Keratinocyte (primary cell): ENCODE measurements at regions not wholly inside any gene's neighbourhood (a gene's known extent, or its start where the extent isn't known, plus 50 kb on each side); places are given as distances from the start of the nearest gene placed in this dataset.

ENCODE experiments used
- DNase-seq: peaks from one replicate; pipeline ENCODE4 v3.0.0-alpha.2; 2011; ENCODE audit warnings: low read depth, missing footprints, low spot score
- FAIRE-seq: peaks from 2 replicates; lab custom pipeline; 2011; peaks lifted over from hg19 to GRCh38; lab: Jason Lieb, UNC
- H2AFZ ChIP-seq: 2 replicates; pipeline ENCODE4 v1.6.0; 2012; ENCODE audit warnings: low read length, control low read depth, inconsistent platforms; ENCODE audit not compliant: control insufficient read depth
- H3K27ac ChIP-seq: 2 replicates; pipeline ENCODE4 v1.5.1; 2011; ENCODE audit warnings: low read length; ENCODE audit not compliant: control insufficient read depth, insufficient read depth
- H3K27me3 ChIP-seq: 3 replicates; pipeline ENCODE4 v1.6.0; 2011; ENCODE audit warnings: low read length; ENCODE audit not compliant: control insufficient read depth, insufficient read depth; ENCODE audit errors: extremely low read depth
- H3K36me3 ChIP-seq, 2 experiments: 2 replicates in 1 of 2; 3 replicates in 1 of 2; pipeline ENCODE4 v1.5.1; 2011; ENCODE audit warnings: low read length in 2 of 2, mild to moderate bottlenecking in 1 of 2; ENCODE audit not compliant: control insufficient read depth in 2 of 2, insufficient read depth in 2 of 2; ENCODE audit errors: extremely low read depth in 1 of 2
- H3K4me1 ChIP-seq: 3 replicates; pipeline ENCODE4 v1.5.1; 2011; ENCODE audit warnings: low read length; ENCODE audit not compliant: control insufficient read depth, insufficient read depth; ENCODE audit errors: extremely low read depth
- H3K4me2 ChIP-seq: 3 replicates; pipeline ENCODE4 v1.6.0; 2011; ENCODE audit warnings: low read depth, low read length; ENCODE audit not compliant: control insufficient read depth, insufficient read depth; ENCODE audit errors: extremely low read depth
- H3K4me3 ChIP-seq, 3 experiments: fragments of 200-600 bp in 1 of 3; sonication (generic) in 1 of 3; 2 replicates in 2 of 3; 3 replicates in 1 of 3; pipeline ENCODE4 v1.5.1; 2011 to 2016; ENCODE audit warnings: low read length in 3 of 3, mild to moderate bottlenecking in 3 of 3, control low read depth in 2 of 3, inconsistent platforms in 1 of 3, low read depth in 1 of 3, mixed read lengths in 1 of 3, mixed run types in 1 of 3, moderate library complexity in 1 of 3; ENCODE audit not compliant: control insufficient read depth in 2 of 3, insufficient read depth in 2 of 3; ENCODE audit errors: extremely low read depth in 1 of 3
- H3K79me2 ChIP-seq: 2 replicates; pipeline ENCODE4 v1.6.0; 2012; ENCODE audit warnings: low read length; ENCODE audit not compliant: control insufficient read depth, insufficient read depth
- H3K9ac ChIP-seq: 3 replicates; pipeline ENCODE4 v1.6.0; 2011; ENCODE audit warnings: low read length; ENCODE audit not compliant: control insufficient read depth, insufficient read depth; ENCODE audit errors: extremely low read depth
- H3K9me1 ChIP-seq: 3 replicates; pipeline ENCODE4 v1.6.0; 2011; ENCODE audit warnings: low read length; ENCODE audit not compliant: control insufficient read depth, insufficient read depth; ENCODE audit errors: extremely low read depth
- H3K9me3 ChIP-seq: 2 replicates; pipeline ENCODE4 v1.5.1; 2012; ENCODE audit warnings: low read depth, low read length; ENCODE audit not compliant: control insufficient read depth
- H4K20me1 ChIP-seq: 3 replicates; pipeline ENCODE4 v1.6.0; 2011; ENCODE audit warnings: low read length; ENCODE audit not compliant: control insufficient read depth, insufficient read depth; ENCODE audit errors: extremely low read depth
- EZH2 ChIP-seq: IDR thresholded peaks from one replicate; pipeline ENCODE4 v1.6.1; 2012; ENCODE audit warnings: inconsistent platforms, mild to moderate bottlenecking, low read length, moderate library complexity
- dilution Hi-C: fragments of 300-500 bp; cut with MboI; formaldehyde crosslinking; loops from one replicate; pipeline ENCODE4 v1.7.0; 2020; ENCODE audit warnings: low sequenced_read_pairs; ENCODE audit not compliant: extremely low pct_ligation_motif_present
- TF ChIP-seq, protein P1 (sequence below), 3 experiments: IDR thresholded peaks in 1 of 3; conservative IDR thresholded peaks in 1 of 3; optimal IDR thresholded peaks in 1 of 3; 2 replicates in 2 of 3; 3 replicates in 1 of 3; pipeline versions ENCODE3 to v1.5.1; 2011; ENCODE audit warnings: low read length in 3 of 3, mild to moderate bottlenecking in 3 of 3, moderate library complexity in 2 of 3, control low read depth in 1 of 3, inconsistent platforms in 1 of 3; ENCODE audit not compliant: insufficient read depth in 2 of 3; ENCODE audit errors: extremely low read depth in 1 of 3

DNA sequence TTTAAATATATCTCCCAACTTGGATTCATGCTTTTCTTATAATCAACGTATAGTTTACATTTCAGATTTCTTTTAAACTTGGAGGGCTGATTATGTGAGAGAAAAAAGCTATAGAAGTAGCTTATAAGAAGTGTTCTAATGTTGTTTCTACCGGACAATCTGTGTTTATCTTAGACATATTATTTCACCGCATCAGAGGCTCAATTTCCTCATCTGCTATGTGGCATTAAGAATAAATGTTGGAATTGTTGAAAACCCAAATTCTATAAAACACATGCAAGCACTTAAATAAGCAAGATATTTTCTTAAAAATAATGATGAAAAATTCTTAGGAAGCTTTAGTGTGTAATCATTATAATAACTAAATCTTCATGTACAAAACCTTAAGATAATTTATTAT lies 407.9 kb downstream of the HRH4 start:
- no peak overlapping the region for H3K4me3 ChIP-seq
- H4K20me1 ChIP-seq = no peaks in the 10 kb centered on the region
- no peak overlapping the region for H3K4me2 ChIP-seq
- no peaks in the 10 kb centered on the region for H3K27me3 ChIP-seq
- H3K9ac ChIP-seq = no peak overlapping the region
- no peaks in the 10 kb centered on the region for H3K4me1 ChIP-seq
- H2AFZ ChIP-seq = no peak overlapping the region
- TF ChIP-seq EZH2 = no peak
- TF ChIP-seq, protein P1, sequence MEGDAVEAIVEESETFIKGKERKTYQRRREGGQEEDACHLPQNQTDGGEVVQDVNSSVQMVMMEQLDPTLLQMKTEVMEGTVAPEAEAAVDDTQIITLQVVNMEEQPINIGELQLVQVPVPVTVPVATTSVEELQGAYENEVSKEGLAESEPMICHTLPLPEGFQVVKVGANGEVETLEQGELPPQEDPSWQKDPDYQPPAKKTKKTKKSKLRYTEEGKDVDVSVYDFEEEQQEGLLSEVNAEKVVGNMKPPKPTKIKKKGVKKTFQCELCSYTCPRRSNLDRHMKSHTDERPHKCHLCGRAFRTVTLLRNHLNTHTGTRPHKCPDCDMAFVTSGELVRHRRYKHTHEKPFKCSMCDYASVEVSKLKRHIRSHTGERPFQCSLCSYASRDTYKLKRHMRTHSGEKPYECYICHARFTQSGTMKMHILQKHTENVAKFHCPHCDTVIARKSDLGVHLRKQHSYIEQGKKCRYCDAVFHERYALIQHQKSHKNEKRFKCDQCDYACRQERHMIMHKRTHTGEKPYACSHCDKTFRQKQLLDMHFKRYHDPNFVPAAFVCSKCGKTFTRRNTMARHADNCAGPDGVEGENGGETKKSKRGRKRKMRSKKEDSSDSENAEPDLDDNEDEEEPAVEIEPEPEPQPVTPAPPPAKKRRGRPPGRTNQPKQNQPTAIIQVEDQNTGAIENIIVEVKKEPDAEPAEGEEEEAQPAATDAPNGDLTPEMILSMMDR (optimal IDR thresholded peaks at IDR 0.05 in 1 of 3, IDR thresholded peaks at IDR 0.05 in 1 of 3, conservative IDR thresholded peaks at IDR 0.05 in 1 of 3; ENCODE audit: extremely low read depth in 1 of 3, insufficient read depth in 2 of 3, low read length in 3 of 3) = no peak
- DNase-seq = no peak
- H3K9me1 ChIP-seq = no peaks in the 10 kb centered on the region
- FAIRE-seq = no peak
- H3K9me3 ChIP-seq = no peaks in the 10 kb centered on the region
- no peak overlapping the region for H3K27ac ChIP-seq
- no peaks in the 10 kb centered on the region for H3K36me3 ChIP-seq
- dilution Hi-C loops = no loop called here
- no peaks in the 10 kb centered on the region for H3K79me2 ChIP-seq

DNA sequence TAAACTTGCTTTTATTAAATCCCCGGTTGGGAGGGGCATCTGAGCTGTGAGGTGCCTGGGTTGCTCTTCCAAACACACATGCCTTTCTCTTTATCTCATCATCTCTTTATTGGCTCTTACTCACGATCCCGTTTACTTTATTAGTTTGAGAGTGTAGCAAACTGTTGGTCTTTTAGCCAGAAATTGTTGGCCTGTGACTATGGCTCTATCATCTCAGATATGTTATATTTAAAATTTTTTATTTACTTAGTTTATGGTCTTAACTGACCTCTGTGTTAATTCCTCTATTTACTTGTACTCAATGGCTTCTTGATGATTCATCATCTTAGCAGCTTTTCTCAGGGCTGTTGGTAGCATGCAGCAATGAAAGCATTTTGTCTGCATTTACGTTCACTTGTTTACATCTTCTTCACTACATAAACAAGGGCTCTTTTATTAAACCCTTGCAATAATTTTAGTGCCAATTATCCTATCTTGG lies 408.4 kb downstream of the HRH4 start:
- no peak overlapping the region for H3K27ac ChIP-seq
- H3K9ac ChIP-seq = no peak overlapping the region
- no peaks in the 10 kb centered on the region for H3K9me1 ChIP-seq
- H3K4me2 ChIP-seq = no peak overlapping the region
- H3K36me3 ChIP-seq = no peaks in the 10 kb centered on the region
- no peaks in the 10 kb centered on the region for H3K27me3 ChIP-seq
- dilution Hi-C loops = no loop called here
- DNase-seq = no peak
- H3K4me1 ChIP-seq = no peaks in the 10 kb centered on the region
- no peaks in the 10 kb centered on the region for H3K79me2 ChIP-seq
- no peak overlapping the region for H2AFZ ChIP-seq
- H4K20me1 ChIP-seq = no peaks in the 10 kb centered on the region
- H3K4me3 ChIP-seq = no peak overlapping the region
- H3K9me3 ChIP-seq = no peaks in the 10 kb centered on the region
- FAIRE-seq = no peak
- TF ChIP-seq, protein P1 (optimal IDR thresholded peaks at IDR 0.05 in 1 of 3, IDR thresholded peaks at IDR 0.05 in 1 of 3, conservative IDR thresholded peaks at IDR 0.05 in 1 of 3; ENCODE audit: extremely low read depth in 1 of 3, insufficient read depth in 2 of 3, low read length in 3 of 3) = no peak
- no peak for TF ChIP-seq EZH2
